HG03135 (cell line): ENCODE measurements at regions not wholly inside any gene's neighbourhood (a gene's known extent, or its start where the extent isn't known, plus 50 kb on each side); places are given as distances from the start of the nearest gene placed in this dataset.

Experiments used
- ATAC-seq: cut with Tn5 transposase; IDR thresholded peaks from one replicate; pipeline ENCODE4 v1.9.1; 2021; ENCODE audit warnings: mild to moderate bottlenecking, moderate library complexity; ENCODE audit not compliant: unreplicated experiment

GRCh38 chr11:80637571-80637970 lies 1196.7 kb upstream of the TENM4 start:
- ATAC-seq: no peak

GRCh38 chr11:80636999-80637398 lies 1196.2 kb upstream of the TENM4 start:
- no peak for ATAC-seq

GRCh38 chr11:80635178-80635577 lies 1194.3 kb upstream of the TENM4 start:
- no peak for ATAC-seq

- no peak for ATAC-seq
Measured at GRCh38 chr11:80632691-80633090, 1191.9 kb upstream of the TENM4 start.

GRCh38 chr11:80632156-80632555 lies 1191.3 kb upstream of the TENM4 start:
- no peak for ATAC-seq

GRCh38 chr11:80629466-80629865 lies 1188.6 kb upstream of the TENM4 start:
- no peak for ATAC-seq

GRCh38 chr11:80627364-80627763 lies 1186.5 kb upstream of the TENM4 start:
- ATAC-seq: no peak

- ATAC-seq: no peak
Measured at GRCh38 chr11:80626721-80627120, 1185.9 kb upstream of the TENM4 start.

- ATAC-seq: no peak
Measured at GRCh38 chr11:80625563-80625962, 1184.7 kb upstream of the TENM4 start.

- ATAC-seq: no peak
Measured at GRCh38 chr11:80621871-80622270, 1181.0 kb upstream of the TENM4 start.

- no peak for ATAC-seq
Measured at GRCh38 chr11:80620867-80621266, 1180.0 kb upstream of the TENM4 start.

- no peak for ATAC-seq
Measured at GRCh38 chr11:80617156-80617555, 1176.3 kb upstream of the TENM4 start.

- no peak for ATAC-seq
Measured at GRCh38 chr11:80616070-80616800, 1175.4 kb upstream of the TENM4 start.

- ATAC-seq: no peak
Measured at GRCh38 chr11:80613655-80614054, 1172.8 kb upstream of the TENM4 start.

GRCh38 chr11:80610516-80610915 lies 1169.7 kb upstream of the TENM4 start:
- no peak for ATAC-seq

GRCh38 chr11:80603472-80603871 lies 1162.6 kb upstream of the TENM4 start:
- ATAC-seq: no peak

- no peak for ATAC-seq
Measured at GRCh38 chr11:80598905-80599304, 1158.1 kb upstream of the TENM4 start.

- no peak for ATAC-seq
Measured at GRCh38 chr11:80596291-80596810, 1155.5 kb upstream of the TENM4 start.

- ATAC-seq: no peak
Measured at GRCh38 chr11:80595011-80595410, 1154.2 kb upstream of the TENM4 start.

- no peak for ATAC-seq
Measured at GRCh38 chr11:80593648-80594374, 1153.0 kb upstream of the TENM4 start.

- ATAC-seq: no peak
Measured at GRCh38 chr11:80592546-80592945, 1151.7 kb upstream of the TENM4 start.

GRCh38 chr11:80587906-80588305 lies 1147.1 kb upstream of the TENM4 start:
- no peak for ATAC-seq
